H1 (cell line): ENCODE measurements at regions not wholly inside any gene's neighbourhood (a gene's known extent, or its start where the extent isn't known, plus 50 kb on each side); places are given as distances from the start of the nearest gene placed in this dataset.

Experiments used
- EP300 ChIP-seq, 2 experiments: IDR thresholded peaks; 1 replicate in 1 of 2; 2 replicates in 1 of 2; pipeline ENCODE4 v1.6.1; 2011 to 2012; ENCODE audit warnings: low read depth in 2 of 2, low read length in 2 of 2, mild to moderate bottlenecking in 2 of 2, borderline replicate concordance in 1 of 2, inconsistent platforms in 1 of 2, moderate library complexity in 1 of 2
- EZH2 ChIP-seq: fragments of 200-600 bp; sonication (generic); IDR thresholded peaks from 2 replicates; pipeline ENCODE4 v1.7.1; 2012; ENCODE audit warnings: low read depth, mild to moderate bottlenecking, moderate library complexity, low read length, inconsistent platforms; ENCODE audit not compliant: severe bottlenecking
- KDM1A ChIP-seq: fragments of 200-600, 300-600 bp; sonication (generic); IDR thresholded peaks from 2 replicates; pipeline ENCODE4 v1.7.1; 2016; ENCODE audit warnings: mild to moderate bottlenecking, low read length, borderline replicate concordance
- KDM5A ChIP-seq: fragments of 200-600 bp; IDR thresholded peaks from 2 replicates; pipeline ENCODE4 v1.7.1; 2012; ENCODE audit warnings: mild to moderate bottlenecking, low read length, inconsistent platforms, mixed read lengths
- YY1 ChIP-seq: IDR thresholded peaks from 2 replicates; pipeline ENCODE4 v1.6.1; 2011; ENCODE audit warnings: low read depth, mild to moderate bottlenecking, low read length

- TF ChIP-seq EZH2 (no peak), YY1 (no peak), EP300 (IDR thresholded peaks at IDR 0.05; ENCODE audit: borderline replicate concordance in 1 of 2, low read depth in 2 of 2, low read length in 2 of 2) (no peak), KDM5A (no peak), KDM1A (no peak)
Measured at GRCh38 chr14:82766123-82766522, 1232.5 kb upstream of the SEL1L start (continued).
